Adrenal gland (tissue), 5 donors: ENCODE measurements at regions not wholly inside any gene's neighbourhood (a gene's known extent, or its start where the extent isn't known, plus 50 kb on each side); places are given as distances from the start of the nearest gene placed in this dataset.

Source experiments
- POLR2A ChIP-seq, 2 donors: fragments of 450-650 bp; IDR thresholded peaks; one replicate each; pipeline ENCODE4 v1.6.1; 2017; ENCODE audit warnings: antibody characterized with exemption in 2 of 2, mild to moderate bottlenecking in 2 of 2, moderate library complexity in 1 of 2
- TF ChIP-seq, protein P1 (sequence below), 6 experiments: fragments of 450-650 bp in 4 of 6; fragments of 200-600 bp in 2 of 6; sonication (generic) in 1 of 6; IDR thresholded peaks; 1 replicate in 5 of 6; 2 replicates in 1 of 6; pipeline versions ENCODE4 v1.5.1 to v1.8.0; 2016 to 2021; ENCODE audit warnings: antibody characterized with exemption in 6 of 6, mild to moderate bottlenecking in 2 of 6, moderate library complexity in 1 of 6
- donor health status: DM: no; HTN: no; CAD: no.

DNA sequence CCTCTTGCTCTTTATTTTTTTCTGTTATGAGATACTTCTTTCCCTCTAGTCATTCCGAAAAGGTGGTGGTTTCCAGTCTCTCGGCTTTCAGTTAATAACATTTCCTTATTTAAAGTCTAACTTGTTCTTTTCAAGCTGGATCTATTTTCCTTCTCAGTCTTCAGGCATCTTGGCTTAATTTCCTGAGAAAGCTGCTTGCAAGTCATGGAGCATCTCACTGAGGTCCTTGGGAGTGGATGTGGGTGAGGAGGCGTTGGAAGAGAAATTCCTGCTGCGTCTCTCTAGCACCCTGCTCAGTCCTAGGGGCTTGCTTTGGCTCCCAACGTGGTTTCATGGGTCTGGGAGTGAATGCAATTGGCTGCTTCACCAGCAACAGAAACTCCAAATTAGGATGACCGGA is 210.2 kb upstream of the MKI67 start:
- TF ChIP-seq, protein P1, sequence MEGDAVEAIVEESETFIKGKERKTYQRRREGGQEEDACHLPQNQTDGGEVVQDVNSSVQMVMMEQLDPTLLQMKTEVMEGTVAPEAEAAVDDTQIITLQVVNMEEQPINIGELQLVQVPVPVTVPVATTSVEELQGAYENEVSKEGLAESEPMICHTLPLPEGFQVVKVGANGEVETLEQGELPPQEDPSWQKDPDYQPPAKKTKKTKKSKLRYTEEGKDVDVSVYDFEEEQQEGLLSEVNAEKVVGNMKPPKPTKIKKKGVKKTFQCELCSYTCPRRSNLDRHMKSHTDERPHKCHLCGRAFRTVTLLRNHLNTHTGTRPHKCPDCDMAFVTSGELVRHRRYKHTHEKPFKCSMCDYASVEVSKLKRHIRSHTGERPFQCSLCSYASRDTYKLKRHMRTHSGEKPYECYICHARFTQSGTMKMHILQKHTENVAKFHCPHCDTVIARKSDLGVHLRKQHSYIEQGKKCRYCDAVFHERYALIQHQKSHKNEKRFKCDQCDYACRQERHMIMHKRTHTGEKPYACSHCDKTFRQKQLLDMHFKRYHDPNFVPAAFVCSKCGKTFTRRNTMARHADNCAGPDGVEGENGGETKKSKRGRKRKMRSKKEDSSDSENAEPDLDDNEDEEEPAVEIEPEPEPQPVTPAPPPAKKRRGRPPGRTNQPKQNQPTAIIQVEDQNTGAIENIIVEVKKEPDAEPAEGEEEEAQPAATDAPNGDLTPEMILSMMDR (IDR thresholded peaks at IDR 0.05) = no peak
- no peak for TF ChIP-seq POLR2A (IDR thresholded peaks at IDR 0.05)
